OCI-LY3 (cell line): ENCODE measurements at regions not wholly inside any gene's neighbourhood (a gene's known extent, or its start where the extent isn't known, plus 50 kb on each side); places are given as distances from the start of the nearest gene placed in this dataset.

Source experiments
- H2AFZ ChIP-seq: fragments of 200-600, 300-600 bp; shearing (Covaris generic); 2 replicates; pipeline ENCODE4 v1.6.0; 2014; ENCODE audit warnings: antibody characterized with exemption, low read depth, low read length
- H3K27ac ChIP-seq: fragments of 200-600, 300-600 bp; sonication (generic); 2 replicates; pipeline ENCODE4 v1.5.1; 2014; ENCODE audit warnings: mild to moderate bottlenecking, low read length, moderate library complexity, mixed read lengths
- H3K27me3 ChIP-seq: fragments of 200-600, 300-600 bp; sonication (generic); 2 replicates; pipeline ENCODE4 v1.6.1; 2014; ENCODE audit warnings: low read depth, low read length, mixed read lengths
- H3K36me3 ChIP-seq: fragments of 200-600, 300-600 bp; sonication (generic); replicated peaks from 2 replicates; pipeline ENCODE3; 2014; ENCODE audit warnings: low read depth, low read length, mixed read lengths
- H3K4me1 ChIP-seq: fragments of 300-600, 200-600 bp; sonication (generic); 2 replicates; pipeline ENCODE4 v1.6.1; 2014; ENCODE audit warnings: low read length, mixed read lengths
- H3K4me2 ChIP-seq: fragments of 200-600, 300-600 bp; sonication (generic); 2 replicates; pipeline ENCODE4 v1.6.1; 2014; ENCODE audit warnings: low read length, mixed read lengths
- H3K4me3 ChIP-seq: fragments of 300-600, 200-600 bp; sonication (generic); 2 replicates; pipeline ENCODE4 v1.5.1; 2014; ENCODE audit warnings: antibody characterized with exemption, mild to moderate bottlenecking, low read length, moderate library complexity
- H3K79me2 ChIP-seq: fragments of 300-600, 200-600 bp; shearing (Covaris generic); 2 replicates; pipeline ENCODE4 v1.6.1; 2014; ENCODE audit warnings: mild to moderate bottlenecking, low read length, mixed read lengths
- H3K9ac ChIP-seq: fragments of 300-600, 200-600 bp; shearing (Covaris generic); 2 replicates; pipeline ENCODE4 v1.6.0; 2014; ENCODE audit warnings: mild to moderate bottlenecking, low read length, moderate library complexity
- H3K9me3 ChIP-seq: fragments of 200-600, 300-600 bp; shearing (Covaris generic); 2 replicates; pipeline ENCODE4 v1.6.1; 2014; ENCODE audit warnings: low read length, mixed read lengths; ENCODE audit not compliant: insufficient read depth
- H4K20me1 ChIP-seq: fragments of 200-600, 300-600 bp; sonication (generic); 2 replicates; pipeline ENCODE4 v1.6.1; 2016; ENCODE audit warnings: low read length, mixed read lengths; ENCODE audit not compliant: insufficient read depth
- CTCF ChIP-seq: fragments of 200-600, 300-600 bp; sonication (generic); IDR thresholded peaks from 2 replicates; pipeline ENCODE4 v1.5.1; 2014; ENCODE audit warnings: antibody characterized with exemption, low read length, low read depth
- EZH2phosphoT487 ChIP-seq: fragments of 200-600 bp; shearing (Covaris generic); IDR thresholded peaks from 2 replicates; pipeline ENCODE4 v1.6.1; 2018; ENCODE audit warnings: antibody characterized with exemption, mixed run types, low read depth

GRCh38 chr3:152728231-152728980, 106.5 kb upstream of the P2RY1 start:
- H3K27ac ChIP-seq: no peak overlapping the region
- H3K27me3 ChIP-seq: no peaks in the 10 kb centered on the region
- H4K20me1 ChIP-seq: no peaks in the 10 kb centered on the region
- H3K79me2 ChIP-seq: no peaks in the 10 kb centered on the region
- H2AFZ ChIP-seq: no peak overlapping the region
- H3K9ac ChIP-seq: no peak overlapping the region
- no peaks in the 10 kb centered on the region for H3K9me3 ChIP-seq
- H3K4me3 ChIP-seq: no peak overlapping the region
- no peaks in the 10 kb centered on the region for H3K4me1 ChIP-seq
- H3K4me2 ChIP-seq: no peak overlapping the region
- no peaks in the 10 kb centered on the region for H3K36me3 ChIP-seq
- TF ChIP-seq EZH2phosphoT487 (no peak), CTCF (no peak)

- Histone ChIP-seq H4K20me1 (no peaks in the 10 kb centered on the region), H3K4me1 (no peaks in the 10 kb centered on the region), H3K27me3 (no peaks in the 10 kb centered on the region), H3K27ac (no peak overlapping the region), H3K4me3 (no peak overlapping the region), H3K36me3 (no peaks in the 10 kb centered on the region), H2AFZ (no peak overlapping the region), H3K9me3 (no peaks in the 10 kb centered on the region), H3K9ac (no peak overlapping the region), H3K79me2 (no peaks in the 10 kb centered on the region), H3K4me2 (no peak overlapping the region)
- no peak for TF ChIP-seq EZH2phosphoT487
- no peak for TF ChIP-seq CTCF
These were observed 105.0 kb upstream of the P2RY1 start for GRCh38 chr3:152729906-152730305.

- no peak overlapping the region for H3K4me3 ChIP-seq
- no peak overlapping the region for H2AFZ ChIP-seq
- H3K27me3 ChIP-seq: no peaks in the 10 kb centered on the region
- H3K4me1 ChIP-seq: no peaks in the 10 kb centered on the region
- H3K9ac ChIP-seq: no peak overlapping the region
- H3K79me2 ChIP-seq: no peaks in the 10 kb centered on the region
- H4K20me1 ChIP-seq: no peaks in the 10 kb centered on the region
- TF ChIP-seq CTCF (no peak), EZH2phosphoT487 (no peak)
- H3K27ac ChIP-seq: no peak overlapping the region
- H3K4me2 ChIP-seq: no peak overlapping the region
- no peaks in the 10 kb centered on the region for H3K36me3 ChIP-seq
- H3K9me3 ChIP-seq: no peaks in the 10 kb centered on the region
These were observed 103.4 kb upstream of the P2RY1 start for GRCh38 chr3:152731511-152731910.

GRCh38 chr3:152733584-152734119, 101.3 kb upstream of the P2RY1 start:
- Histone ChIP-seq H3K4me2 (no peak overlapping the region), H3K27me3 (no peaks in the 10 kb centered on the region; the same call in 1 of the 2 replicates), H3K36me3 (no peaks in the 10 kb centered on the region), H3K9ac (no peak overlapping the region), H3K79me2 (no peaks in the 10 kb centered on the region), H3K4me1 (peaks cover 15% of the 10 kb centered on the region), H2AFZ (no peak overlapping the region), H4K20me1 (no peaks in the 10 kb centered on the region), H3K4me3 (no peak overlapping the region), H3K9me3 (no peaks in the 10 kb centered on the region), H3K27ac (no peak overlapping the region)
- TF ChIP-seq CTCF: no peak
- no peak for TF ChIP-seq EZH2phosphoT487
